Hepatocyte (in vitro differentiated cells): ENCODE measurements at regions not wholly inside any gene's neighbourhood (a gene's known extent, or its start where the extent isn't known, plus 50 kb on each side); places are given as distances from the start of the nearest gene placed in this dataset.

Experiments used
- EZH2phosphoT487 ChIP-seq: fragments of 200-600 bp; sonication (generic); IDR thresholded peaks from one replicate; pipeline ENCODE4 v1.6.1; 2018; ENCODE audit warnings: antibody characterized with exemption, mild to moderate bottlenecking, low read depth, moderate library complexity; ENCODE audit not compliant: unreplicated experiment, severe bottlenecking
- TF ChIP-seq, protein P1 (sequence below): fragments of 200-600 bp; sonication (generic); IDR thresholded peaks from 2 replicates; pipeline ENCODE4 v1.5.1; 2016; ENCODE audit warnings: antibody characterized with exemption, mild to moderate bottlenecking; ENCODE audit not compliant: poor library complexity

DNA sequence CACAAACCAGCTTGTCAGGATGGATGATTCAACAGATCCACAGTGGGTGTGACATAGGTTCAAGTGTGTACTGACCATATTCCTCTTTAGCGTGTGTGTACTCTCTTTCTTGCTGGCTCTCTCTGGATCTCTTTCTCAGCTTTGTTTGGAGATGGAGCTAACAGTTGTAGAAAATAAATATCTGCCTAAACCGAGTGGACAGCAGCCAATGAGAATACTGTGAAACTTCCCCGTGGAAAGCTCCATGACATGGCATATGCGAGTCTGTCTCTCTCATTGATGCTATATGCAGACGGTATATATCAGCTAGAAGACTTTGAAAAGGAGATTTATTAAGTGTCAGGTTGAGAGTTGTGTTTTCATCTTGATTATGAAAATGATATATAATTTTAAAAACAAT, 406.5 kb upstream of the SUCLG2 start:
- TF ChIP-seq, protein P1, sequence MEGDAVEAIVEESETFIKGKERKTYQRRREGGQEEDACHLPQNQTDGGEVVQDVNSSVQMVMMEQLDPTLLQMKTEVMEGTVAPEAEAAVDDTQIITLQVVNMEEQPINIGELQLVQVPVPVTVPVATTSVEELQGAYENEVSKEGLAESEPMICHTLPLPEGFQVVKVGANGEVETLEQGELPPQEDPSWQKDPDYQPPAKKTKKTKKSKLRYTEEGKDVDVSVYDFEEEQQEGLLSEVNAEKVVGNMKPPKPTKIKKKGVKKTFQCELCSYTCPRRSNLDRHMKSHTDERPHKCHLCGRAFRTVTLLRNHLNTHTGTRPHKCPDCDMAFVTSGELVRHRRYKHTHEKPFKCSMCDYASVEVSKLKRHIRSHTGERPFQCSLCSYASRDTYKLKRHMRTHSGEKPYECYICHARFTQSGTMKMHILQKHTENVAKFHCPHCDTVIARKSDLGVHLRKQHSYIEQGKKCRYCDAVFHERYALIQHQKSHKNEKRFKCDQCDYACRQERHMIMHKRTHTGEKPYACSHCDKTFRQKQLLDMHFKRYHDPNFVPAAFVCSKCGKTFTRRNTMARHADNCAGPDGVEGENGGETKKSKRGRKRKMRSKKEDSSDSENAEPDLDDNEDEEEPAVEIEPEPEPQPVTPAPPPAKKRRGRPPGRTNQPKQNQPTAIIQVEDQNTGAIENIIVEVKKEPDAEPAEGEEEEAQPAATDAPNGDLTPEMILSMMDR, result no peak
- no peak for TF ChIP-seq EZH2phosphoT487
